Mucosa of descending colon (tissue), 3 donors: ENCODE measurements at regions not wholly inside any gene's neighbourhood (a gene's known extent, or its start where the extent isn't known, plus 50 kb on each side); places are given as distances from the start of the nearest gene placed in this dataset.

Experiments used
- ATAC-seq: fragments of 200-7000 bp; cut with Tn5 transposase; one replicate; pipeline ENCODE4 v1.9.1; 2020; ENCODE audit warnings: mild to moderate bottlenecking, moderate library complexity
- DNase-seq, 3 donors: peaks; one replicate each; pipeline ENCODE4 v3.0.0-alpha.2; 2020
- H3K36me3 ChIP-seq: fragments of 200-600 bp; one replicate; pipeline ENCODE4 v1.8.0; 2021; ENCODE audit warnings: low read depth, mild to moderate bottlenecking
- H3K4me1 ChIP-seq: fragments of 200-600 bp; one replicate; pipeline ENCODE4 v1.8.0; 2021; ENCODE audit warnings: low read depth, mild to moderate bottlenecking
- H3K4me3 ChIP-seq: fragments of 200-600 bp; one replicate; pipeline ENCODE4 v1.8.0; 2021; ENCODE audit warnings: mild to moderate bottlenecking
- H3K9me3 ChIP-seq: fragments of 200-600 bp; one replicate; pipeline ENCODE4 v1.8.0; 2021; ENCODE audit warnings: mild to moderate bottlenecking
- intact Hi-C, 2 donors: fragments of 100-400 bp; cut with DNase I in 1 of 2; cut with micrococcal nuclease in 1 of 2; formaldehyde crosslinking; loops; one replicate each; pipeline versions ENCODE4 v1.11.0 to v1.11.1; 2022; cut with DNase I, micrococcal nuclease
- TF ChIP-seq, protein P1 (sequence below): fragments of 200-600 bp; IDR thresholded peaks from one replicate; pipeline ENCODE4 v1.8.0; 2022; ENCODE audit warnings: antibody characterized with exemption, mild to moderate bottlenecking
- donor health status: DM: no; HTN: no; CAD: no; lungs with moderate emphysema.
- donor health status: DM: no; HTN: no; CAD: no.
- donor health status: DM: no; HTN: yes; CAD: no.

DNA sequence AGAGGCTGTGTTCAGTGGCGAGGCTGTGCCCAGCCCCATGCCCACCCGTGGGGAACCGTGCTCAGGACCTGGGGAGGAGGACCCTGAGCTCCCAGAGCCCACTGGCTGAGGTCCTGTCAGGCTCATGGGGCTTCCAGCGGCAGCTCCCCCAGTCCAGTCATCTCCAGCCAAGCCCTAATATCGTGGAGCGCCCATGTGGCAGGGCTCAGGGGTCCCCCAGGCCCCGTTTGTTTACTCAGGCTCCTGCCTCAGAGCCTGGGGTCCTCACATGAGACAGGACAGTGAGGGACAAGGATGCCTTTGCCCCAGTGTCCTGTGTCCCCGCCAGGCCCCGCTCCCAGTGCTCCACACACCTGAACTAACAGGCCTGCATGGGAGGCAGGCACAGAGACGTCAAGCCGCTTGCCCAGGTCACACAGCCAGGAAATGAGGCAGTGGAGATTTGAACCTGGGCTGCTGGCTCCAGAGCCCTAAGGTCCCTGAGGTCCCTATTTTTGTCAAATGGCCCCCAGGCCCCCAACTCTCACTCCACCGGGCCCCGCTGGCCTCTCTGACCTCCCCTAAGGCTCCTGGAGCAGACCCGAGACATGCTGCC is 100.7 kb upstream of the ACTRT2 start:
- Histone ChIP-seq H3K36me3 (no peaks in the 10 kb centered on the region), H3K4me3 (no peak overlapping the region), H3K4me1 (no peaks in the 10 kb centered on the region), H3K9me3 (no peaks in the 10 kb centered on the region)
- no peak for DNase-seq
- no peak for ATAC-seq
- TF ChIP-seq, protein P1, sequence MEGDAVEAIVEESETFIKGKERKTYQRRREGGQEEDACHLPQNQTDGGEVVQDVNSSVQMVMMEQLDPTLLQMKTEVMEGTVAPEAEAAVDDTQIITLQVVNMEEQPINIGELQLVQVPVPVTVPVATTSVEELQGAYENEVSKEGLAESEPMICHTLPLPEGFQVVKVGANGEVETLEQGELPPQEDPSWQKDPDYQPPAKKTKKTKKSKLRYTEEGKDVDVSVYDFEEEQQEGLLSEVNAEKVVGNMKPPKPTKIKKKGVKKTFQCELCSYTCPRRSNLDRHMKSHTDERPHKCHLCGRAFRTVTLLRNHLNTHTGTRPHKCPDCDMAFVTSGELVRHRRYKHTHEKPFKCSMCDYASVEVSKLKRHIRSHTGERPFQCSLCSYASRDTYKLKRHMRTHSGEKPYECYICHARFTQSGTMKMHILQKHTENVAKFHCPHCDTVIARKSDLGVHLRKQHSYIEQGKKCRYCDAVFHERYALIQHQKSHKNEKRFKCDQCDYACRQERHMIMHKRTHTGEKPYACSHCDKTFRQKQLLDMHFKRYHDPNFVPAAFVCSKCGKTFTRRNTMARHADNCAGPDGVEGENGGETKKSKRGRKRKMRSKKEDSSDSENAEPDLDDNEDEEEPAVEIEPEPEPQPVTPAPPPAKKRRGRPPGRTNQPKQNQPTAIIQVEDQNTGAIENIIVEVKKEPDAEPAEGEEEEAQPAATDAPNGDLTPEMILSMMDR, result no peak
- intact Hi-C loops, result no loop called here

DNA sequence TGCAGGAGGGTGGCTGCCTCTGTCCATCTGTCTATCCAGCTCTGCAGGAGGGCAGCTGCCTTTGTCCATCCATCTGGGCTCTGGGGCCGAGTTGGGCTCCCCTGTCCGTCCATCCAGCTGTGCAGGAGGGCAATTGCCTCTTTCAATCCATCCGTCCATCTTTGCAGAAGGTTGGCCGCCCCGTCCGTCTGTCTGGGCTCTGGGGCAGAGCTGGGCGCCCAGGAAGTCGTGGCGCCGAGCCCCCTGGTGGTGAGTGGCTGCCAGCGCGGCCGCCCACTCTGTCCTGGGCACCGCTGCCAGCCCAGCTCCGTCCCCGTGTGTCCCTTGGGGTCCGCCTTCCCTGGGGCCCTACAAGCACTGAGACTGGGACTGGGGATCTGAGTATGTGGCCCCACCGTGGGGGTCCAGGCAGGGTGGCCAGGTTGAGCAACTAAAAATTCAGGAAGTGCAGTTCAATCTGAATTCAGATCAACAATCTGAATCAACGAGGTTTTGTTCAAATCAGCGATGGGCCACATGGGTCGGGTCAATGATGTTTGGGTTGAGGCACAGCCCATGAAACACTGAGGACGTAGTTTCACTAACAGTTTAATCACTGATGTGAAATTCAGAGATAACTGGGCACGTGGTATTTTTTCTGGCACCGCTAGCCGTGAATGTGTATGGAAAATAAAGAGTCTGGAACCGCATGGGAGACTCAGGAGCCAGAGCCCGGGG is 99.1 kb upstream of the ACTRT2 start:
- TF ChIP-seq, protein P1, result peak; percentile 51
- Histone ChIP-seq H3K4me1 (no peaks in the 10 kb centered on the region), H3K4me3 (no peak overlapping the region), H3K36me3 (no peaks in the 10 kb centered on the region), H3K9me3 (no peaks in the 10 kb centered on the region)
- intact Hi-C loops, result no loop called here
- ATAC-seq, result peak; percentile 66
- DNase-seq, result peak in 2 of 3 donors; percentile 38 to 42

DNA sequence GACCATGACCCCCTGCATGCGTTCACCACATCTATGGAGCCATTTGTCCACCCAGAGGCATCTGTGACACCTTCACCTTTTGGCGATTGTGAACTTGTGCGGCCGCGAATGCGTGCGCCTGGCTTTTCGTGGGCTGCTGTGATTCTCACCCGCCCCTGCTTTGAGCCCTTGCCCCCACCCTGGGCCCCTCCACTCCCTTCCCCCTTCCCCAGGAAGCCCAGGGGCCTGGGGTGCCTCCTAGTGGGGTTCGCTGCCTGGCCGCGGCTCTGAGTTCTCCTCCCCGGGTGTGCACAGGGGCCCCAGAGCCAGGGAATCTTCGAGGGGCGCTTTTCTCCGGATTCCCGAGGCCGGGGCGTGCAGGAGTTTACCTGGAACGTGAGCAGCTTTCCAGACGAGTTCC is 97.9 kb upstream of the ACTRT2 start:
- TF ChIP-seq, protein P1, result no peak
- H3K9me3 ChIP-seq, result no peaks in the 10 kb centered on the region
- intact Hi-C loops, result no loop called here
- H3K36me3 ChIP-seq, result no peaks in the 10 kb centered on the region
- DNase-seq (no peak), ATAC-seq (no peak)
- no peaks in the 10 kb centered on the region for H3K4me1 ChIP-seq
- H3K4me3 ChIP-seq, result no peak overlapping the region

DNA sequence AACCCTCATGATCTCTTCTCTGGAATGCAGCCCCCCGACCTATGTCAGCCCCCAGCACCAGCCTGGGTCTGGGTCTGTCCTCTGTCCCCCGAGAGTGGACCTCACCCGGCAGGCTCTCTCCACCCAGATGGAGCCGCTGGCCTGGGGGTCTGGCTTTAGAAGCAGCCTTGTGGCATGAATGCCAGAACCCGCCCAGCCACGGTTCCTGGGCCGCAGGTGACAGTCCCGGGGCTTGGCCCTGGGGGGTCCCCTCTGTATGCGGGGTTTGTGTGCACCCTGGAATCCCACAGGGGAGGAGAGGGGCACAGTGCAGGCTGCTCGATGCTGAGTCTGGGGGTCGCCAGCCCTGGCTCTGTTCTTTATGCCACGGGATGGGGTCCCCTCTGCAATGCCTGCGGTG is 96.0 kb upstream of the ACTRT2 start:
- Histone ChIP-seq H3K4me3 (no peak overlapping the region), H3K36me3 (no peaks in the 10 kb centered on the region), H3K9me3 (no peaks in the 10 kb centered on the region), H3K4me1 (no peaks in the 10 kb centered on the region)
- no peak for ATAC-seq
- no peak for DNase-seq
- TF ChIP-seq, protein P1, result no peak
- intact Hi-C loops, result no loop called here

DNA sequence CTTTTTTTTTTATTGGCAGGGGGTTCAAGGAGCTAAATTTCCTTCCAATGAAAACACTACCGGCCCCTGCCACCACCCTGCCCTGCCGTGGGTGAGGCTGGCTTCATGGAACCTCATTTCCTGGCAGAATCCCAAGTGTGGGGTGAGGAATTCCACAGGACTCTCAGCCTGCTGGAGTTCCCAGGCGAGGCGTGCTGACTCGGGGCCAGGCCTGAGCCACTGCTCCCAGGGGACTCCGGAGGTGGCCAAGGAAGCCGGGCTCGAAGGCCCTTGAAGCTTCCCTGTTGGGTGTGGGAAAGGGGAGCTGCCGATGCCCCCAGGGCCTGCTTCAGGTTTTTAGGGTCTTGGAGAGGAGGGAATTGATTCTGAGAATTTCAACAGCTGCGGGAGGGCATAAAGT is 95.3 kb upstream of the ACTRT2 start:
- Histone ChIP-seq H3K4me1 (no peaks in the 10 kb centered on the region), H3K36me3 (no peaks in the 10 kb centered on the region), H3K9me3 (no peaks in the 10 kb centered on the region), H3K4me3 (no peak overlapping the region)
- TF ChIP-seq, protein P1, result no peak
- intact Hi-C loops, result no loop called here
- no peak for DNase-seq
- ATAC-seq, result no peak
